IPS-NIHi11 (cell line): ENCODE measurements at regions not wholly inside any gene's neighbourhood (a gene's known extent, or its start where the extent isn't known, plus 50 kb on each side); places are given as distances from the start of the nearest gene placed in this dataset.
"Not testable (repeated sequence)": the region's sequence is repeated elsewhere in the genome, so short reads cannot be mapped to it uniquely, and the experiment has no call there.

Experiments
- DNase-seq: peaks from one replicate; pipeline ENCODE4 v3.0.0; 2012; ENCODE audit warnings: mixed read lengths, low spot score

GRCh38 chr12:87086118-87086891 is 830.1 kb upstream of the MGAT4C start:
- DNase-seq = no peak

GRCh38 chr12:87085286-87085685 is 829.1 kb upstream of the MGAT4C start:
- DNase-seq = no peak

GRCh38 chr12:87082756-87083155 is 826.6 kb upstream of the MGAT4C start:
- no peak for DNase-seq

GRCh38 chr12:87074781-87075180 is 818.6 kb upstream of the MGAT4C start:
- no peak for DNase-seq

- no peak for DNase-seq
Measured at GRCh38 chr12:87066326-87066725, 810.1 kb upstream of the MGAT4C start.

- DNase-seq = no peak
Measured at GRCh38 chr12:87059231-87059630, 803.0 kb upstream of the MGAT4C start.

GRCh38 chr12:87054226-87054625 is 798.0 kb upstream of the MGAT4C start:
- no peak for DNase-seq

- no peak for DNase-seq
Measured at GRCh38 chr12:87051621-87052020, 795.4 kb upstream of the MGAT4C start.

- DNase-seq = no peak
Measured at GRCh38 chr12:87047691-87048090, 791.5 kb upstream of the MGAT4C start.

- DNase-seq = no peak
Measured at GRCh38 chr12:87039536-87039935, 783.3 kb upstream of the MGAT4C start.

- no peak for DNase-seq
Measured at GRCh38 chr12:87038098-87038497, 781.9 kb upstream of the MGAT4C start.

GRCh38 chr12:87025976-87026375 is 769.8 kb upstream of the MGAT4C start:
- DNase-seq = no peak

GRCh38 chr12:87021400-87021799 is 765.2 kb upstream of the MGAT4C start:
- no peak for DNase-seq

GRCh38 chr12:87020071-87020470 is 763.9 kb upstream of the MGAT4C start:
- DNase-seq = no peak

- no peak for DNase-seq
Measured at GRCh38 chr12:87015352-87015751, 759.2 kb upstream of the MGAT4C start.

GRCh38 chr12:87008785-87009384 is 752.7 kb upstream of the MGAT4C start:
- DNase-seq = no peak

- no peak for DNase-seq
Measured at GRCh38 chr12:87001102-87001501, 744.9 kb upstream of the MGAT4C start.

GRCh38 chr12:86985298-86985697 is 729.1 kb upstream of the MGAT4C start:
- no peak for DNase-seq

- DNase-seq = not testable (repeated sequence)
Measured at GRCh38 chr12:86970595-86970994, 714.4 kb upstream of the MGAT4C start.

GRCh38 chr12:86959766-86960458 is 703.7 kb upstream of the MGAT4C start:
- no peak for DNase-seq

GRCh38 chr12:86950444-86950843 is 694.3 kb upstream of the MGAT4C start:
- DNase-seq = no peak

- no peak for DNase-seq
Measured at GRCh38 chr12:86950043-86950442, 693.9 kb upstream of the MGAT4C start.

- DNase-seq = no peak
Measured at GRCh38 chr12:86948851-86949250, 692.7 kb upstream of the MGAT4C start.
